GM21529 (cell line): ENCODE measurements at regions not wholly inside any gene's neighbourhood (a gene's known extent, or its start where the extent isn't known, plus 50 kb on each side); places are given as distances from the start of the nearest gene placed in this dataset.

ENCODE experiments used
- ATAC-seq: cut with Tn5 transposase; IDR thresholded peaks from one replicate; pipeline ENCODE4 v1.9.1; 2021; ENCODE audit not compliant: unreplicated experiment

DNA sequence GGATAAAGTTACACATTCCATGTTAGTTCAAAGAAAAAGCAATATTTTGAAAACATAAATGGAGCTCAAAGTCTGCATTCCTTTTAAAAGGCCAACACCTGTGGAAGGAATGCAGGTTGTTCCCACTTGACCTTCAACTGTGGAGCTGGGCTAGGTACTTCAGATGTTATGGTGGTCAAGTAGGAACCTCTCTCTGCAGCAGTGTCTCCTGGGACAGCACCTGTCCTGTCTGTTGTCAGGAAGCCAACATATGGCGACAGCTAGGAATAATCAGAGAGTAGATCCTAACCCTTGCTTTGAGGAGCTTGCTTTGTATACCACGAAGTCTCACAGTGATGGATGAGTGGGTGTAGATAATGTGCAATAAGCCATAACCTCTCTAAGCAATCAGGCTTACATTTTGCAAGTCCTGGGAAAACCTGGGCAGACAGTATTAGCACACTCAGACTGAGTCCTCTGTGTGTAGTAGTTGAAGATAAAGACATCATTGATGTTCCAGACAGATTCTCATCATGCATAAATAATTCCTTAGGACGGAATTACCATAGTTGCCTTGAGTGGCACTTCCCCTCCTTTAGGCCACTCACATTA lies 347.5 kb downstream of the PRL start:
- no peak for ATAC-seq

DNA sequence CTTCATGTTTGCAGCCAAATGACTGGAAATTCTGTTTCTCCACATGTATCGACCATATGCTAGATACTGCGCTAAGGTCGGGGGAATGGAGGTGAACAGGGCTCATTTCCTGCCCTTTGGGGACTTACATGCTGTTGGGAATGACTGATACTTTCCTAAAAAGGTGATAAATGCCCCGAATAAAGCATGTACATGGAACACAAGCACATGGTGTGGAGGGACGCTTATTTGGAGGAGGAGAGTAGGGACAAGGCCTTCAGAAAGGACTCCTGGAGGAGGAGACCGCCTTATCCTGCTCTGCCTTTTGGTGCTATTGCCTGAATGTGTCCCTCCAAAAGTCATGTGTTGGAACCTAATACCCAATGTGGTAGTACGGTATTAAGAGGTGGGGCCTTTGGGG lies 344.5 kb downstream of the PRL start:
- ATAC-seq = no peak

- ATAC-seq = no peak
Observed at GRCh38 chr6:21953831-21954801, 342.7 kb downstream of the PRL start.

- ATAC-seq = no peak
Observed at GRCh38 chr6:21955053-21955595, 341.7 kb downstream of the PRL start.

- ATAC-seq = no peak
Observed at GRCh38 chr6:21955951-21956350, 340.9 kb downstream of the PRL start.

DNA sequence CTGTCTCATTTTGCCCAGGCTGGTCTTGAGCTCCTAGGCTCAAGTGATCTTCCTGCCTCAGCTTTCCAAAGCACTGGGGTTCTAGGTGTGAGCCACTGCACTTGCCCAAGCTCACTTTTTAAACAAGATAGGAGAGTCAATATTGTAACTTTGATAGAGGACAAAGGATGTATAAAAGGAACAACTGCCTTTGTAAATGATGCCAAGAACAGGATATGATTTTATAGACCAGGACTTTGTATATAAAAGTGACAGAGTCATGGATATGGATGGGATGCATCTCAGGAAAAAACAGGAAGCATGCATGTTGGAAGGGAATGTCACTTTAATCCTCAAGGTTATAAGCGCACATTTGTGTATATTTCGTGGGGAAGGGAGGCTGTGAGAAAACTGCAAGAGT lies 338.4 kb downstream of the PRL start:
- no peak for ATAC-seq

- no peak for ATAC-seq
Observed at GRCh38 chr6:21961226-21961625, 335.6 kb downstream of the PRL start.

- ATAC-seq = no peak
Observed at GRCh38 chr6:21965016-21965415, 331.8 kb downstream of the PRL start.

GRCh38 chr6:21965953-21966539 lies 330.8 kb downstream of the PRL start:
- no peak for ATAC-seq

DNA sequence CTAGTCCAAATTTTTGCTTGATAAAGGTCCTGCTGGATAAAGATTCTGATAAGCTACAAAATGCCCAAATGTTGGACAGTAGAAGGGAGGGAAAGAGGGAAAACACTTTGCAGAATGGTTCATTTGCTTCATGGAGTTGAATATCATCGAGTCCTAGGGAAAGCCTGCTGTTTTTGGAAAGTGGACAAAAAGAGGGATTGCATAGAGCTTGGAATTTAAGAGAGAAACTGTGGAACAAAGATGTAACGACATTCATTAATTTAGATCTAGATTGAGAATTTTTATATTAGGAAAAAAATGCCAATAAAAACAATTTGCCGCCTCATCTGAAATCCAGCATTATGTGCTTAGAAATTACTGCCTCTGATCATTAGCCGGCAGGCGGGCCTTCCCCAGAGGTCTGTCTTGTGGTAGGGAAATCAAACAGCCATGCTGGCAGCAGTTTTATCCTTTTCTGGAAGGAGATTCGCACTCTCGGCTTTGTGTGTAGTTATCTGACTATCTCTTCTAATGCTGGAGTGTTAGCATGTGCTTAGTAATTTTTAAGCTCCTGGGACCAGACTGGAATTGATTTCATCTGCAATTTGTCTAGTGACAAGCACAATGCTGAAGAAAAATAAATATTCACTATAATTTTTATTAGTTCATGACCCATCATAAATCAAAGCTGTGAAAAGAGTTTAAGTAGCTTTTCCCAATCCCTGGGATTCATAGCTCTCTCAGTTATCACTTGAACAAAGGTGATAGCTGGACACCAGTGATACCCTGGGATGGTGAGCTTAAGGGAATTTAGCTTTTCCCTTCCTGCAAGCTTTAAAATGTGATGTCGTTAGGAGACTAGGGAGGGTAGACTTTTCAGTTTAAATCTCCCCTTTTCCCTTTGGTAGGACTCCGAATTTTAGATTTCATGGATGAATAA lies 329.5 kb downstream of the PRL start:
- no peak for ATAC-seq

DNA sequence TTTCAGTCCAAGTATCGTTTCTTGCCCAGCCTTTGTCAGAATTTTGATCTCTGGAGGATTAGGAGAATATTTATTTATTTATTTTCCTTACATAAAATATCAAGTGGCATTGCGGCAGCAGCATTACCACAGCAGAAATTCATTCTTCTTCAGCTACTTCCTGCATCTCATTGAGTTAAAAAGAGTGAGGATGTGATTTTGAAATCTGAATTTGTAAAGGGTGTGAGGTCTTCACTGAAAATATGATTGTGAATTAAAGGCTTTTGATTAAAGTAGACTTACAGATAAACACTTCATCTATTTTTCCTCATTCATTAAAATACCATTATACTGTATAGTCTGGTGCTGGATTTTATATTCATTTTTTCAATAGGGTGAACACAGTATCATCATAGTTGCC lies 328.4 kb downstream of the PRL start:
- ATAC-seq = no peak

DNA sequence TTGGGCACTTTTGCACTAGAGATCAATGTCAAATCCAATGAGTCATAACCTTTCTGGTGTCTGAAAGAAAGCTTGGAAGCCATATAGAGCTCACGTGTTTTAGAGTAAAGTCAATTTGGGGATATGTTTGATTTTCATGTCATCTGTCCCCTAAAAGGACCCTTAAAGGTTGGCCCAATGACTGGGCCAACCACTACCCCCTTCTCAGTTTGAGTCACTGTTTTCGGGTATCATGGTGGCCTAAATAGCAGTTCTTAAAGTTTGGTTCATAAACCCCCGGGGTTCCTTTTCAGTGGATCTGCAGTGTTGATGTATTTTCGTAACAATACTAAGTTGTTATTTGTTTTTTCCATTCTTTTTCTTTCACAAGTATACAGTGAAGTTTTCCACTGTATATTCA lies 327.6 kb downstream of the PRL start:
- no peak for ATAC-seq

GRCh38 chr6:21970569-21971300 lies 326.1 kb downstream of the PRL start:
- no peak for ATAC-seq

- ATAC-seq = no peak
Observed at GRCh38 chr6:21971541-21971940, 325.3 kb downstream of the PRL start.

DNA sequence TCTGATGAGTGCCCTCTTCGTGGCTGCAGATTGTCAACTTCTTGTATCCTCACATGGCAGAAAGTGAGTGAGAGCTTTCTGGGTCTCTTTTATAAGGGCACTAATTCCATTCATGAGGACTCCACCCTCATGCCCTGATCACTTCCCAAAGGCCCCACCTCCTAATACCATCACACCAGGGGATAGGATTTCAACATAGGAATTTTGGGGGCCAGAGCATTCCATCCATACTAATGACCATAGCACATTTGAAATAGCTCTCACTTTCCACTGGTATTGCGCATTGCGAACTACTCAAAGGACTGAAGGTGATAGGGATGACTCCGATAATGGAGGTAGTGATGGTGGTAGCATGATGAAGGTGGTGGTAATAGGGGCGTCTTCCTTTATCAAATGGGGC lies 324.3 kb downstream of the PRL start:
- no peak for ATAC-seq

- no peak for ATAC-seq
Observed at GRCh38 chr6:21977346-21977745, 319.5 kb downstream of the PRL start.

DNA sequence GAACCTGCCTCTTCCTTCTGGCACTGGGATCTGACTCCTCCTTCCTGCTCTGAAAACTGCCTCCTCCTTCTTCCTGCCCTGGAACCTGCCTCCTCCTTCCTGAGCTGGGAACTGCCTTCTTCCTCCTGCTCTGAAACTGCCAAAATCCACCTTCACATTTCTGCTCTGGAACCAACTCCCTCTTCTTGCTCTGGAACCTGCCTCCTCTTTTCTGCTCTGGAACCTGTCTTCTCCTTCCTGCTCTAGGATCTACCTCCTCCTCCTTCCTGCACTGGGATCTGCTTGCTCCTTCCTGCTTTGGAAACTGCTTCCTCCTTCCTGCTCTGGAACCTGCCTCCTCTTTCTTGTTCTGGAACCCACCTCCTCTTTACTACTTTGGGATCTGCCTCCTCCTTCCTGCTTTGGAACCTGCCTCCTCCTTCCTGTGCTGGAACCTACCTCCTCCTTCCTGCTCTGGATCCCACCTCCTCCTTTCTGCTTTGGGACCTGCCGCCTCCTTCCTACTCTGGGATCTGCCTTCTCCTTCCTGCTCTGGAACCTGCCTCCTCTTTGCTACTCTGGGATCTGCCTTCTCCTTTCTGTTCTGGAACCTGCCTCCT lies 315.5 kb downstream of the PRL start:
- ATAC-seq = no peak

DNA sequence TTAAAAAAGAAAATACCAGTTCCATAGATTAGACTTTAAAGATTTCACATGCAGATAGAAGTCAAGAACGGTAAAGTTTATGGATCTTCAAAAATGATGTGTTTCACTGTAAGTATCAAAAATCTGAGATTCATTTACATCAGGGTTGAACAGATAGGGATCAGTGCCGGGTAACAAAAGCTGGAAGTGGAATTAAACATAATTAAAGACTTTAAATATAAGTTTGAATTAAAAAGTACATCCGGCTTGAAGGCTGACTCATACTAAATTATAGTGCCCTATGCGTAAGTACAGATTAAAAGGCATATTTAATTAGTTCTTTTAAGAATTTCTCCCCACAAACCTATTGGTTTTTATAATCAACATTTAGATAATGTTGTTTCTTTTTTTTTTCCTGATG lies 312.7 kb downstream of the PRL start:
- ATAC-seq = no peak

GRCh38 chr6:21984561-21984960 lies 312.3 kb downstream of the PRL start:
- no peak for ATAC-seq

- ATAC-seq = no peak
Observed at GRCh38 chr6:21985904-21986303, 310.9 kb downstream of the PRL start.
